ENCODE measurements at regions not wholly inside any gene's neighbourhood (a gene's known extent, or its start where the extent isn't known, plus 50 kb on each side); places are given as distances from the start of the nearest gene placed in this dataset.
"Not testable (repeated sequence)": the region's sequence is repeated elsewhere in the genome, so short reads cannot be mapped to it uniquely, and the experiment has no call there.

- DNase-seq (ENCODE audit: low spot score in 2 of 2), result no peak
- Histone ChIP-seq H3K36me3 (no peaks in the 10 kb centered on the region), H3K27me3 (no peaks in the 10 kb centered on the region), H3K4me1 (no peaks in the 10 kb centered on the region), H3K9me3 (no peaks in the 10 kb centered on the region), H3K27ac (no peak overlapping the region), H3K4me3 (no peak overlapping the region)
- WGBS, result 89% methylated on average over 9 of the region's 9 CpGs
- no peak for TF ChIP-seq POLR2AphosphoS5 (IDR thresholded peaks at IDR 0.05)
- TF ChIP-seq POLR2A (IDR thresholded peaks at IDR 0.05), result no peak
- TF ChIP-seq CTCF (IDR thresholded peaks at IDR 0.05), result no peak
- TF ChIP-seq EP300 (IDR thresholded peaks at IDR 0.05), result no peak
Measured at GRCh38 chr1:14421977-14422609, 176.4 kb upstream of the KAZN start.

- Histone ChIP-seq H3K27me3 (no peaks in the 10 kb centered on the region), H3K9me3 (no peaks in the 10 kb centered on the region), H3K36me3 (no peaks in the 10 kb centered on the region), H3K4me1 (no peaks in the 10 kb centered on the region), H3K27ac (no peak overlapping the region), H3K4me3 (no peak overlapping the region)
- TF ChIP-seq POLR2A (IDR thresholded peaks at IDR 0.05), result no peak
- TF ChIP-seq CTCF (IDR thresholded peaks at IDR 0.05), result no peak
- no peak for TF ChIP-seq EP300 (IDR thresholded peaks at IDR 0.05)
- TF ChIP-seq POLR2AphosphoS5 (IDR thresholded peaks at IDR 0.05), result no peak
- 88% methylated on average over 9 of the region's 9 CpGs for WGBS
- no peak for DNase-seq (ENCODE audit: low spot score in 2 of 2)
Measured at GRCh38 chr1:14424325-14425002, 174.0 kb upstream of the KAZN start.

- H3K27ac ChIP-seq, result no peak overlapping the region
- TF ChIP-seq POLR2A (IDR thresholded peaks at IDR 0.05), result no peak
- no peak for TF ChIP-seq POLR2AphosphoS5 (IDR thresholded peaks at IDR 0.05)
- TF ChIP-seq EP300 (IDR thresholded peaks at IDR 0.05), result no peak
- no peak for TF ChIP-seq CTCF (IDR thresholded peaks at IDR 0.05)
- H3K36me3 ChIP-seq, result no peaks in the 10 kb centered on the region
- H3K9me3 ChIP-seq, result no peaks in the 10 kb centered on the region
- DNase-seq (ENCODE audit: low spot score in 2 of 2), result no peak
- H3K27me3 ChIP-seq, result no peaks in the 10 kb centered on the region
- H3K4me3 ChIP-seq, result no peak overlapping the region
- H3K4me1 ChIP-seq, result no peaks in the 10 kb centered on the region
- 86% methylated on average over 2 of the region's 2 CpGs for WGBS
Measured at GRCh38 chr1:14426854-14427253, 171.6 kb upstream of the KAZN start.

GRCh38 chr1:14429577-14429976 is 168.9 kb upstream of the KAZN start:
- Histone ChIP-seq H3K36me3 (no peaks in the 10 kb centered on the region), H3K27me3 (no peaks in the 10 kb centered on the region), H3K9me3 (no peaks in the 10 kb centered on the region), H3K27ac (no peak overlapping the region), H3K4me3 (no peak overlapping the region), H3K4me1 (no peaks in the 10 kb centered on the region)
- no peak for DNase-seq (ENCODE audit: low spot score in 2 of 2)
- TF ChIP-seq CTCF (IDR thresholded peaks at IDR 0.05) (no peak), POLR2A (IDR thresholded peaks at IDR 0.05) (no peak)
- WGBS, result 92% methylated on average over 9 of the region's 9 CpGs

GRCh38 chr1:14432728-14433127 is 165.8 kb upstream of the KAZN start:
- not testable (repeated sequence) for H3K9me3 ChIP-seq; H3K27ac ChIP-seq; H3K4me1 ChIP-seq; H3K36me3 ChIP-seq; H3K27me3 ChIP-seq; H3K4me3 ChIP-seq; DNase-seq (ENCODE audit: low spot score in 2 of 2)
- 96% methylated on average over 3 of the region's 3 CpGs for WGBS
